ENCODE measurements at regions not wholly inside any gene's neighbourhood (a gene's known extent, or its start where the extent isn't known, plus 50 kb on each side); places are given as distances from the start of the nearest gene placed in this dataset.
"Not testable (repeated sequence)": the region's sequence is repeated elsewhere in the genome, so short reads cannot be mapped to it uniquely, and the experiment has no call there.

- no peak for TF ChIP-seq CTCF (IDR thresholded peaks at IDR 0.05)
These were observed 283.5 kb downstream of the WDR11 start for GRCh38 chr10:121134711-121135110.

GRCh38 chr10:121135512-121135911 lies 284.4 kb downstream of the WDR11 start:
- Histone ChIP-seq H3K4me3 (ENCODE audit: low read depth, low read length) (no peak overlapping the region), H3K9me3 (ENCODE audit: control insufficient read depth, low read length) (no peaks in the 10 kb centered on the region), H3K9ac (no peak overlapping the region), H3K27ac (no peak overlapping the region), H2AFZ (no peak overlapping the region), H3K79me2 (no peaks in the 10 kb centered on the region), H3K36me3 (ENCODE audit: control insufficient read depth, insufficient read depth, low read length) (no peaks in the 10 kb centered on the region), H3K4me2 (ENCODE audit: low read length) (no peak overlapping the region), H3K4me1 (no peaks in the 10 kb centered on the region), H3K27me3 (ENCODE audit: control insufficient read depth, insufficient read depth, low read length) (no peaks in the 10 kb centered on the region)
- no peak for TF ChIP-seq CTCF (IDR thresholded peaks at IDR 0.05)

More at GRCh38 chr10:121134711-121135110, 283.5 kb downstream of the WDR11 start:
- H3K36me3 ChIP-seq (ENCODE audit: control insufficient read depth, insufficient read depth, low read length), result no peaks in the 10 kb centered on the region
- H3K27ac ChIP-seq, result no peak overlapping the region
- H3K27me3 ChIP-seq (ENCODE audit: control insufficient read depth, insufficient read depth, low read length), result no peaks in the 10 kb centered on the region
- no peak overlapping the region for H3K4me2 ChIP-seq (ENCODE audit: low read length)
- no peak overlapping the region for H2AFZ ChIP-seq
- H3K9me3 ChIP-seq (ENCODE audit: control insufficient read depth, low read length), result no peaks in the 10 kb centered on the region
- H3K9ac ChIP-seq, result no peak overlapping the region
- no peaks in the 10 kb centered on the region for H3K79me2 ChIP-seq
- H3K4me3 ChIP-seq (ENCODE audit: low read depth, low read length), result no peak overlapping the region
- H3K4me1 ChIP-seq, result no peaks in the 10 kb centered on the region

GRCh38 chr10:121137533-121137932 lies 286.4 kb downstream of the WDR11 start:
- no peak overlapping the region for H3K9ac ChIP-seq
- no peak overlapping the region for H3K27ac ChIP-seq
- H3K79me2 ChIP-seq, result no peaks in the 10 kb centered on the region
- no peak overlapping the region for H3K4me3 ChIP-seq (ENCODE audit: low read depth, low read length)
- no peaks in the 10 kb centered on the region for H3K4me1 ChIP-seq
- no peaks in the 10 kb centered on the region for H3K36me3 ChIP-seq (ENCODE audit: control insufficient read depth, insufficient read depth, low read length)
- no peaks in the 10 kb centered on the region for H3K27me3 ChIP-seq (ENCODE audit: control insufficient read depth, insufficient read depth, low read length)
- no peaks in the 10 kb centered on the region for H3K9me3 ChIP-seq (ENCODE audit: control insufficient read depth, low read length)
- no peak for TF ChIP-seq CTCF (IDR thresholded peaks at IDR 0.05)
- H3K4me2 ChIP-seq (ENCODE audit: low read length), result no peak overlapping the region
- no peak overlapping the region for H2AFZ ChIP-seq

- TF ChIP-seq CTCF (IDR thresholded peaks at IDR 0.05), result no peak
- H3K27me3 ChIP-seq (ENCODE audit: control insufficient read depth, insufficient read depth, low read length), result no peaks in the 10 kb centered on the region
- H2AFZ ChIP-seq, result no peak overlapping the region
- H3K4me2 ChIP-seq (ENCODE audit: low read length), result no peak overlapping the region
- no peak overlapping the region for H3K4me3 ChIP-seq (ENCODE audit: low read depth, low read length)
- H3K9ac ChIP-seq, result no peak overlapping the region
- H3K79me2 ChIP-seq, result no peaks in the 10 kb centered on the region
- H3K27ac ChIP-seq, result no peak overlapping the region
- H3K36me3 ChIP-seq (ENCODE audit: control insufficient read depth, insufficient read depth, low read length), result no peaks in the 10 kb centered on the region
- no peaks in the 10 kb centered on the region for H3K9me3 ChIP-seq (ENCODE audit: control insufficient read depth, low read length)
- no peaks in the 10 kb centered on the region for H3K4me1 ChIP-seq
These were observed 287.1 kb downstream of the WDR11 start for GRCh38 chr10:121138112-121138860.

- no peak for TF ChIP-seq CTCF (IDR thresholded peaks at IDR 0.05)
- Histone ChIP-seq H3K9ac (no peak overlapping the region), H3K4me1 (no peaks in the 10 kb centered on the region)
These were observed 287.8 kb downstream of the WDR11 start for GRCh38 chr10:121138918-121139317.

GRCh38 chr10:121145802-121146395 lies 294.7 kb downstream of the WDR11 start:
- not testable (repeated sequence) for H2AFZ ChIP-seq; H3K27me3 ChIP-seq (ENCODE audit: control insufficient read depth, insufficient read depth, low read length); H3K4me2 ChIP-seq (ENCODE audit: low read length); H3K4me1 ChIP-seq; H3K79me2 ChIP-seq; H3K27ac ChIP-seq; H3K36me3 ChIP-seq (ENCODE audit: control insufficient read depth, insufficient read depth, low read length); H3K9ac ChIP-seq; H3K4me3 ChIP-seq (ENCODE audit: low read depth, low read length); H3K9me3 ChIP-seq (ENCODE audit: control insufficient read depth, low read length)

More at GRCh38 chr10:121138918-121139317, 287.8 kb downstream of the WDR11 start:
- H3K27me3 ChIP-seq (ENCODE audit: control insufficient read depth, insufficient read depth, low read length), result no peaks in the 10 kb centered on the region
- no peaks in the 10 kb centered on the region for H3K79me2 ChIP-seq
- H3K4me3 ChIP-seq (ENCODE audit: low read depth, low read length), result no peak overlapping the region
- H3K4me2 ChIP-seq (ENCODE audit: low read length), result no peak overlapping the region
- H3K9me3 ChIP-seq (ENCODE audit: control insufficient read depth, low read length), result no peaks in the 10 kb centered on the region
- no peak overlapping the region for H3K27ac ChIP-seq
- no peak overlapping the region for H2AFZ ChIP-seq
- no peaks in the 10 kb centered on the region for H3K36me3 ChIP-seq (ENCODE audit: control insufficient read depth, insufficient read depth, low read length)
